ENCODE measurements at regions not wholly inside any gene's neighbourhood (a gene's known extent, or its start where the extent isn't known, plus 50 kb on each side); places are given as distances from the start of the nearest gene placed in this dataset.

- TF ChIP-seq NR3C1 (CRISPR knock-in tag; conservative IDR thresholded peaks at IDR 0.05; ENCODE audit: low read depth): no peak
- no peak for TF ChIP-seq CREB1 (CRISPR knock-in tag; IDR thresholded peaks at IDR 0.05)
- no peak for TF ChIP-seq SP1 (CRISPR knock-in tag; conservative IDR thresholded peaks at IDR 0.05)
- TF ChIP-seq ATF1 (CRISPR knock-in tag; IDR thresholded peaks at IDR 0.05): no peak
Observed at GRCh38 chr17:22503322-22503899, 811.1 kb downstream of the KCNJ18 start.

Data from WTC11 (cell line).